GM18517 (cell line): ENCODE measurements at regions not wholly inside any gene's neighbourhood (a gene's known extent, or its start where the extent isn't known, plus 50 kb on each side); places are given as distances from the start of the nearest gene placed in this dataset.

Source experiments
- ATAC-seq: cut with Tn5 transposase; IDR thresholded peaks from one replicate; pipeline ENCODE4 v1.9.1; 2021; ENCODE audit warnings: mild to moderate bottlenecking, moderate library complexity; ENCODE audit not compliant: unreplicated experiment

DNA sequence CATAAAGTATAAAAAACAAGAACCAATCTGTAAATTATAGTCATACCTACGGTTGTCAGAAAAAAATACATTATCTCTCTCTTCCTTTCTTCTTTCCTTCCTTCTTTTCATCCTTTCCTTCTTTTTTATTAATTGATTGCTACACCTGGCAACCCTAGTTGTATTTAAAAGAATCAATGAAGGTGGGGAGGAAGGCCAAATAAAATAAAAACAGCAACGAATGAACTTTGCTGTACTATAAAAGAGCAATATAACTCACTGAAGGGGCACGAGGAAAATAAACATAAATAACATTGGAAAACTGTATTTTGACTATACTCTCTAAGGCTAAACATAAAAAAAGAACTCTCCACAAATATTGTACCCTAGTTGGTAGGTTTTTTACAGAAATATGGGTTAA lies 898.2 kb upstream of the USP15 start:
- ATAC-seq = no peak

- ATAC-seq = no peak
Observed at GRCh38 chr12:61365001-61365400, 895.2 kb upstream of the USP15 start.

- ATAC-seq = no peak
Observed at GRCh38 chr12:61367281-61367785, 892.9 kb upstream of the USP15 start.

DNA sequence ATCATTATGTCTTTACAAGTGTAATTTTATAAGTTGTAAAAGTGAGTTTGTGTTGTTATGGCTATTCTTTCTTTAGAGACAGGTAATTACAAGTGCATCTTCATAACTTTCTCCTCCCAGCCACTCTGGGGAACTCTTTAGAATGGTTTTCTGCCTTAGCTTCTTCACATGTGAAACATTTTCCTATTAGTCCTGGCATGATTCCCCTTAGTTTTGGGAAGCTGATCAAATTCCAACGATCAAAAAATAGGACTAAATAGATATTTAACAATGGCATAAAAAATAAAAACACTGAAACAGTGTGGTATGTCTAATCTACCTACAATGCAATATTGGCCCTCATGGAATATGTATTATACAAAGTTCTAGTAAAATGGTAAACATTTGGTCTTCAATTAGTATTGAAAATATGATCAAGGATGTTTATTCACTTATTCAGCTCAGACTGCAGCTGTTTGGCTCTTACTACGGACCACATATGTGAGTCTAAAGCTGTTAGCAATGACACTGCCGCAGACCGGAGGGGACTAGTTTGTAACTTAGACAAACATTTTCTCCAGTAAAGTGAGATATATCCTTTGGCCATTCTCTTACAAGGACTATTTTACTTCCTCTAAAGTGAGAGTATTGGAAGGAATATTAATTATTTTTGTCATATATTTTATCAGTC lies 890.8 kb upstream of the USP15 start:
- ATAC-seq = no peak

DNA sequence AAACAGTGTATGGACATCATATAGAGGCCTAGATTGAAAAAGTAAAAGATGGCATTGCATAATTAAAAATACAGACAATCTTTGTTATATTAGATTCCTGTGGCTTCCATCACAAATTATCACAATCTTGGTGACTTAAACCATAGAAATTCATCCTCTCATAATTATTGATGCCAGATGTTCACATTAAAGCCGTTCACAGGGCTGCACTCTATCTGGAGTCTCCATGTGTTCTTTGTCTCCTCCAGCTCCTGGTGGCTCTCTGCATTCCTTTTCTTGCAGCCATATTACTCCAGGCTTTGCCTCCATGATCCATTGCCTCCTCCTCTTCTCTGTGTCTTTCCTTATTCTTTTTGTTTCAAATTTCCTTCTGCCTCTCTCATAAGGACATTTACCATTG lies 875.7 kb upstream of the USP15 start:
- ATAC-seq = no peak

GRCh38 chr12:61385771-61386170 lies 874.4 kb upstream of the USP15 start:
- ATAC-seq = no peak

GRCh38 chr12:61397668-61398067 lies 862.5 kb upstream of the USP15 start:
- ATAC-seq = no peak

DNA sequence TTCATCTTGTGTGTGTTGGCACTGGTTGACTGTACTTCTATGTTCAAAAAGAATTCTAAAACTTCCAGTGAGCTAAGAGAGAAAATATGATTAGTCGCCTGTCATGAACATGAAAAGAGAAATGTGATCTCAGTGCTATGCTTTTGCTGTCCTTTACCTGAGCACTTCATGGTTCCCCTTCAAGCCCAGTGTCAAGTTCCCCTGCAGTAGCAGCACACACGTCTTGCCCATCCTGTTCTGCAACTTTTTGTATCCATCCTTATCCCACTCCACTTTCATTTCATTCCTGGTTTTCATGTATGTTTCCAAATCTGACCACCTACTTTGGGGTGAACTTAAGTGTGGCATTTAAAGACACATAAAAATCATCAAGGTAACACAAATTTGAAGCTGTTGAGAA lies 848.0 kb upstream of the USP15 start:
- ATAC-seq = no peak

GRCh38 chr12:61414470-61414869 lies 845.7 kb upstream of the USP15 start:
- no peak for ATAC-seq

GRCh38 chr12:61422786-61423185 lies 837.4 kb upstream of the USP15 start:
- no peak for ATAC-seq

DNA sequence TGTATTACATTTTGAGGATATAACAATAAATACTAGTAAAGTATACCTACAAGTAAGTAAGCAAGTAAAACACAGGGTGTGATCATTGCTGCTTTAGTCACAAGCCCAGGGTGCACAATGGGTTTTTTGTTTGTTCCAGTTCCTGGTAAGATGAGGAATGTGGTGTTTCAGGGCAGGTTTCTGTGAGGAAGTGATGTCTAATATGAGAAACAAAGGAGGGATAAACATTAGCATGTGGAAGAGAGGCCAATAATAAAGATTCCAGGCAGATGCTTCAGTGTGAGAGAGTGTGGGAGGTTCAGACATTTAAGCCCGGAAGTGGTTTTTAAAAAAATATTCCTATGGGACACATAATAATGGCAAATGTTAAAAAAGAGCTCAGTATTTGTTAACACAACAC lies 808.1 kb upstream of the USP15 start:
- ATAC-seq = no peak

DNA sequence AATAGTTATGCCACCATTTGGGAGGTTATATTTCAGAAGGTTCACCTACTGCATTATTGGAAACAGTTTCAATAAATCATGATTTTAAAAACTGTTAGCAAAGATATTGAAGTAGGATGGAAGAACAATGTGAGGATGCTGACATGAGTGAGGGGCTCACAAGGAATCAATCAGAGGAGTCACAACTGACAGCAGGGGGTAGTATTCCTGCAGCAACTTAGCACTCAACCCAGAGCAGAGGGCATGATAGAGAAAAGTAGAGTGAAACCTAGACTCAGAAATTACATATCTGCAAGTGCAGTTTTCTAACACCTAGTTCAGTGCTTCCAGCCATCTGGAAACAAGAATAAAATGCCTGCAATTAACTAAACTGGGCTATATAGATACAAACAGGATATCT lies 772.5 kb upstream of the USP15 start:
- no peak for ATAC-seq

- no peak for ATAC-seq
Observed at GRCh38 chr12:61490526-61491498, 769.4 kb upstream of the USP15 start.

GRCh38 chr12:61502179-61502578 lies 758.0 kb upstream of the USP15 start:
- no peak for ATAC-seq

DNA sequence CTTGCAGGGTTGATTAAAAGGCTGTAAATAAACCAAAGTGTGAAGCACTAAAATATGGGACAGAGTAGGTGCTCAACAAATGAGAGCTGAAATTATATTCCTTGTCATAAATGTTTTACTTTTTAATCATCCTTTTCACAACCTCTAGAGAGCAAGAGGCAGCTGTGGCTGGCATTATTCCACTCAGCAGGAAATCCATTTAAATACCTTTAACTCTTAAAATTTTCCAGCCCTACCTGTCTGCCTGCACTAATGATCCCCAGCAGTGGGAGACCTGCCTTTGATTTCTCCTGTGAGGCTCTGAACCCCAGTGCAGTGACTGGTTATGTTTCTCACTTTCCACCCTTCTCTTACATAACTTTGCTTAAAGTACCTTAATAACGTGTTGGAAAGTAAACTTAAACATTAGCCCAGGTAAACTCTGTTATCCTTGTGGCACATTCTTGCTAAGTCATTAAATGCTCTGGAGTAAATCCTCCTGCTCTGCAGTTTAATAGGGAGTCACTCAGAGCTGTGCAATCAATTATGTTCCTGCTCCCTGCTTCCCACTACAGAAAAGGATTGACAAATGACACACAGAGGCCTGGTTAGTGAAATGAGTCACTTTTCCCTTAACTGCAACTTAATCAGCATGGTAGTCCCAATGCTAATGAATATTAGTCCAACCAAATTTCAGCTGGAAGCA lies 755.7 kb upstream of the USP15 start:
- ATAC-seq = no peak

DNA sequence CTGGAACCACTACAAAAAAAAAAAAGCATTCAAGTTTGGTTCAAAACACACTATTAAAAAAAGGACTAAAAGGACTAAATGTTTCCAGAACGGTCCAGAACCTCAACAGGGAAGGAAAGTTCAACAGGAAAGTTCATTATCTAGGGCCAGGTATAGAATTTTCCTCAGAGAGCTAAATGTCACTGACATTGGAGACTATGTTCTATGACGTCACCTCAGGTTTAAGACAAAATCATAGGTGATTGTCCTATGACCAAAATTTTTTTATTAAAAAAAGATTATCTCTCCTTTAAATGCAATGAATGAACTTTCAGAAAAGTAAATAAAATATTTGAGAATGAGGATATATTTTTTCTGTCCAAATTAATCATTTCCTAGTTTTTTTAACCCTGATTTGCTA lies 746.7 kb upstream of the USP15 start:
- no peak for ATAC-seq

DNA sequence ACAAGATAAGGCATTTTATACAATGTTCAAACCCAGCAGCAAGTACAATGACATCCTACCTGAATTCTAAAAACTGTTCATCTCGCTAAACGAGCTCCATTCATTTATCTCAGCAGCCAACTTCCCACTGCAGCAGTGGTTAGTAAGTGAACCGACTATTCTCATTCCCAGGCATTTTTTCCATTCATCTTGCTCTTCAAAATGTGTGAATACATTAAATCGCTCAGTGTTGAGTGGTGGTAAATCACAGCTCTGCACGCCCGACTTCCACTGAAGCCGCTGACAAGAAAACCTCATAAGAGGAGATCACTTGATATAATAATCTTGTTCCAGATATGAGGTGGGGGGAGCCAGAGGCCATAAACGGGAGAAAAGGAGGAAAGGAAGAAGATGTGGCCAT lies 746.2 kb upstream of the USP15 start:
- ATAC-seq = no peak

GRCh38 chr12:61521258-61521657 lies 738.9 kb upstream of the USP15 start:
- no peak for ATAC-seq

GRCh38 chr12:61523276-61523992 lies 736.8 kb upstream of the USP15 start:
- no peak for ATAC-seq

DNA sequence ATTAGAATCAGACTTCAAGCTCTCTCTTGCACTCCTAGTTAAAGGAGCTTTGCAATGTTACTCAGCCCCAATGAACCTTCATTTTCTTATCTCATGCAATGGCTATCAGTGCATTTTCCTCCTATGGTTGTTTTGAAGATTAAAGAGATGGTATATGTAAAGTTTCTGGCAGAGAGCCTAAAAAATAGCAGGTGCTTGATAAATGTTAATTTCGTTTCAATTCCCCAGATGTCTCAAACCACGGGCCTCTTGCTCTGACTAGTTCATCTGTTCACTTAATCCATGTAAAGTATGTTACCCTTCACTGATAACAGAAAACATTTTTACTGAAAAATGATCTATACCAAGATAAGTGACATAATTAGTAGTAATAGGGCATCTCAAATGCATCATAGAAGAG lies 735.4 kb upstream of the USP15 start:
- ATAC-seq = no peak

- no peak for ATAC-seq
Observed at GRCh38 chr12:61525331-61525730, 734.9 kb upstream of the USP15 start.
